Stimulated activated naive CD8-positive, alpha-beta T cell treated with anti-CD3 and anti-CD28 coated beads, Interleukin-15, Interleukin-2, amounts not matched to agents 100 U/mL and 50 U/mL, for 24 hours (primary cell): ENCODE measurements at regions not wholly inside any gene's neighbourhood (a gene's known extent, or its start where the extent isn't known, plus 50 kb on each side); places are given as distances from the start of the nearest gene placed in this dataset.
A peak's percentile ranks its signal among the peaks of the same experiment; 100 is the strongest.

Experiments used
- ATAC-seq: fragments of 150-1000 bp; cut with Tn5 transposase; one replicate; pipeline ENCODE4 v1.10.0; 2021
- DNase-seq: peaks from one replicate; pipeline ENCODE4 v3.0.0; 2021

- ATAC-seq = no peak
- DNase-seq = no peak
Observed at GRCh38 chr6:100944644-100945043, 63.5 kb upstream of the ASCC3 start.

GRCh38 chr6:100946021-100946540, 65.0 kb upstream of the ASCC3 start:
- ATAC-seq = no peak
- no peak for DNase-seq

- no peak for DNase-seq
- ATAC-seq = no peak
Observed at GRCh38 chr6:100946711-100947110, 65.6 kb upstream of the ASCC3 start.

- DNase-seq (no peak), ATAC-seq (no peak)
Observed at GRCh38 chr6:100948381-100949133, 67.4 kb upstream of the ASCC3 start.

- ATAC-seq = no peak
Observed at GRCh38 chr6:100952006-100952405, 70.9 kb upstream of the ASCC3 start.

GRCh38 chr6:100959280-100959679, 78.2 kb upstream of the ASCC3 start:
- DNase-seq (no peak), ATAC-seq (no peak)

More at GRCh38 chr6:100952006-100952405, 70.9 kb upstream of the ASCC3 start:
- DNase-seq = no peak

- ATAC-seq = no peak
- DNase-seq = no peak
Observed at GRCh38 chr6:100962466-100962865, 81.3 kb upstream of the ASCC3 start.

- ATAC-seq (no peak), DNase-seq (no peak)
Observed at GRCh38 chr6:100965067-100965466, 83.9 kb upstream of the ASCC3 start.

- DNase-seq (no peak), ATAC-seq (no peak)
Observed at GRCh38 chr6:100968949-100969348, 87.8 kb upstream of the ASCC3 start.

- ATAC-seq = no peak
- no peak for DNase-seq
Observed at GRCh38 chr6:100979267-100979666, 98.1 kb upstream of the ASCC3 start.

GRCh38 chr6:100980949-100981348, 99.8 kb upstream of the ASCC3 start:
- no peak for DNase-seq
- ATAC-seq = no peak

GRCh38 chr6:100986921-100987320, 105.8 kb upstream of the ASCC3 start:
- ATAC-seq (no peak), DNase-seq (no peak)

GRCh38 chr6:100987556-100987955, 106.4 kb upstream of the ASCC3 start:
- ATAC-seq = no peak

GRCh38 chr6:100988391-100988984, 107.4 kb upstream of the ASCC3 start:
- DNase-seq = no peak
- ATAC-seq = no peak

More at GRCh38 chr6:100987556-100987955, 106.4 kb upstream of the ASCC3 start:
- DNase-seq = no peak

- ATAC-seq = no peak
- DNase-seq = no peak
Observed at GRCh38 chr6:100990070-100990469, 108.9 kb upstream of the ASCC3 start.

GRCh38 chr6:100996409-100996808, 115.3 kb upstream of the ASCC3 start:
- ATAC-seq = no peak

GRCh38 chr6:100998111-100998510, 117.0 kb upstream of the ASCC3 start:
- DNase-seq = no peak

More at GRCh38 chr6:100996409-100996808, 115.3 kb upstream of the ASCC3 start:
- no peak for DNase-seq

GRCh38 chr6:100999034-100999597, 118.0 kb upstream of the ASCC3 start:
- DNase-seq = no peak
- ATAC-seq = no peak

More at GRCh38 chr6:100998111-100998510, 117.0 kb upstream of the ASCC3 start:
- ATAC-seq = no peak

GRCh38 chr6:101000341-101000740, 119.2 kb upstream of the ASCC3 start:
- DNase-seq (no peak), ATAC-seq (no peak)

- ATAC-seq (no peak), DNase-seq (no peak)
Observed at GRCh38 chr6:101001012-101001411, 119.9 kb upstream of the ASCC3 start.

GRCh38 chr6:101001607-101002006, 120.5 kb upstream of the ASCC3 start:
- ATAC-seq (no peak), DNase-seq (no peak)

GRCh38 chr6:101003075-101003474, 121.9 kb upstream of the ASCC3 start:
- ATAC-seq = no peak
- no peak for DNase-seq

- DNase-seq = no peak
- peak; percentile 65 for ATAC-seq
Observed at GRCh38 chr6:101011186-101011585, 130.1 kb upstream of the ASCC3 start.
